HepG2 (cell line): ENCODE measurements at regions not wholly inside any gene's neighbourhood (a gene's known extent, or its start where the extent isn't known, plus 50 kb on each side); places are given as distances from the start of the nearest gene placed in this dataset.

ENCODE experiments used
- ATF7 ChIP-seq, 2 experiments: fragments of 450-650 bp in 1 of 2; sonication (generic) in 1 of 2; formaldehyde crosslinking in 1 of 2; IDR thresholded peaks; 2 replicates each; pipeline versions ENCODE4 v1.4.0 to v1.6.1; 2016 to 2020; ENCODE audit warnings: antibody characterized with exemption in 1 of 2, mild to moderate bottlenecking in 1 of 2, missing genetic modification reagents in 1 of 2
- DMAP1 ChIP-seq: IDR thresholded peaks from 2 replicates; pipeline ENCODE4 v1.6.1; 2016
- EP300 ChIP-seq, 3 experiments: sonication (generic) in 1 of 3; formaldehyde crosslinking in 1 of 3; IDR thresholded peaks; 2 replicates each; pipeline versions ENCODE4 v1.5.1 to v1.6.1; 2011 to 2020; ENCODE audit warnings: low read depth in 2 of 3, low read length in 2 of 3, borderline replicate concordance in 1 of 3, improper control_type of control experiment in 1 of 3, mild to moderate bottlenecking in 1 of 3, missing genetic modification reagents in 1 of 3, moderate library complexity in 1 of 3
- FOXK1 ChIP-seq: sonication (generic); formaldehyde crosslinking; IDR thresholded peaks from 2 replicates; pipeline ENCODE4 v1.4.0; 2020; ENCODE audit warnings: low read depth, missing genetic modification reagents, borderline replicate concordance
- FOXK2 ChIP-seq: fragments of 450-650 bp; IDR thresholded peaks from 2 replicates; pipeline ENCODE4 v1.6.1; 2016
- HDAC2 ChIP-seq: sonication (generic); formaldehyde crosslinking; IDR thresholded peaks from 2 replicates; pipeline ENCODE4 v1.4.0; 2020; ENCODE audit warnings: missing genetic modification reagents
- PHF20 ChIP-seq: sonication (generic); formaldehyde crosslinking; IDR thresholded peaks from 2 replicates; pipeline ENCODE4 v1.5.0; 2020; ENCODE audit warnings: mild to moderate bottlenecking, missing genetic modification reagents
- POLR2AphosphoS5 ChIP-seq: IDR thresholded peaks from 2 replicates; pipeline ENCODE4 v1.6.1; 2012; ENCODE audit warnings: low read depth, low read length
- SAFB2 ChIP-seq: sonication (generic); formaldehyde crosslinking; IDR thresholded peaks from 2 replicates; pipeline ENCODE4 v1.5.1; 2020; ENCODE audit warnings: missing genetic modification reagents, low read depth, mild to moderate bottlenecking, borderline replicate concordance

- TF ChIP-seq PHF20 (CRISPR knock-in tag), result no peak
- TF ChIP-seq EP300 (IDR thresholded peaks at IDR 0.05; ENCODE audit: low read depth in 2 of 2, low read length in 2 of 2), result no peak
- TF ChIP-seq EP300 (CRISPR knock-in tag; IDR thresholded peaks at IDR 0.05; ENCODE audit: borderline replicate concordance), result no peak
- TF ChIP-seq ATF7 (IDR thresholded peaks at IDR 0.05), result no peak
- no peak for TF ChIP-seq ATF7 (CRISPR knock-in tag; IDR thresholded peaks at IDR 0.05)
- TF ChIP-seq POLR2AphosphoS5, result no peak
- TF ChIP-seq FOXK2, result no peak
- TF ChIP-seq SAFB2 (CRISPR knock-in tag), result no peak
- TF ChIP-seq DMAP1 (CRISPR knock-in tag), result no peak
- no peak for TF ChIP-seq HDAC2 (CRISPR knock-in tag)
- TF ChIP-seq FOXK1 (CRISPR knock-in tag), result no peak
These were observed 368.6 kb upstream of the CXorf51A start for GRCh38 chrX:147183161-147183560.
